PC-3 (cell line): ENCODE measurements at regions not wholly inside any gene's neighbourhood (a gene's known extent, or its start where the extent isn't known, plus 50 kb on each side); places are given as distances from the start of the nearest gene placed in this dataset.

Experiments used
- ATAC-seq: fragments of 200-7000 bp; cut with Tn5 transposase; 2 replicates; pipeline ENCODE4 v1.9.1; 2020; ENCODE audit warnings: mild to moderate bottlenecking, moderate library complexity
- BruUV-seq: library from RNA; stranded (reverse); fragments of 400-500 nt; replicated peaks from 2 replicates; lab custom pipeline; 2021; lab: Mats Ljungman, UMichigan
- CTCF ChIA-PET: fragments of 300-600 bp; sonication (Branson Sonifier 250); formaldehyde crosslinking; loops from one replicate; lab custom pipeline; 2022; ENCODE audit warnings: antibody characterized with exemption; lab: Charles Lee
- POLR2A ChIA-PET: fragments of 300-600 bp; sonication (Branson Sonifier 250); formaldehyde crosslinking; loops from one replicate; lab custom pipeline; 2022; ENCODE audit warnings: antibody characterized with exemption; ENCODE audit not compliant: unreplicated experiment; lab: Charles Lee
- DNase-seq: peaks from one replicate; pipeline ENCODE4 v3.0.0-alpha.2; 2015
- H2AFZ ChIP-seq: fragments of 300-600 bp; sonication (generic); 2 replicates; pipeline ENCODE4 v1.6.0; 2016; ENCODE audit warnings: antibody characterized with exemption, low read length
- H3F3A ChIP-seq: fragments of 300-600 bp; sonication (generic); one replicate; pipeline ENCODE4 v1.6.0; 2017; ENCODE audit warnings: antibody characterized with exemption, low read length, control low read depth, mild to moderate bottlenecking; ENCODE audit not compliant: unreplicated experiment
- H3K27ac ChIP-seq: fragments of 300-600 bp; sonication (generic); 2 replicates; pipeline ENCODE4 v1.5.1; 2016; ENCODE audit warnings: mild to moderate bottlenecking, low read length
- H3K27me3 ChIP-seq: fragments of 300-600 bp; sonication (generic); 2 replicates; pipeline ENCODE4 v1.6.1; 2016; ENCODE audit warnings: low read length, mixed read lengths
- H3K36me3 ChIP-seq: fragments of 300-600 bp; sonication (generic); 2 replicates; pipeline ENCODE4 v1.6.1; 2016; ENCODE audit warnings: low read depth, mixed run types, low read length, mixed read lengths
- H3K4me1 ChIP-seq: fragments of 300-600 bp; sonication (generic); 2 replicates; pipeline ENCODE4 v1.5.1; 2016; ENCODE audit warnings: low read length; ENCODE audit not compliant: insufficient read depth
- H3K4me2 ChIP-seq: fragments of 300-600 bp; sonication (generic); 2 replicates; pipeline ENCODE4 v1.6.0; 2016; ENCODE audit warnings: low read length
- H3K4me3 ChIP-seq: fragments of 300-600 bp; sonication (generic); 2 replicates; pipeline ENCODE4 v1.5.1; 2016; ENCODE audit warnings: mild to moderate bottlenecking, low read length, mixed read lengths
- H3K79me2 ChIP-seq: fragments of 300-600 bp; sonication (generic); 2 replicates; pipeline ENCODE4 v1.6.1; 2017; ENCODE audit warnings: low read length, mixed read lengths
- H3K9ac ChIP-seq: fragments of 300-600 bp; sonication (generic); 2 replicates; pipeline ENCODE4 v1.6.0; 2016; ENCODE audit warnings: mild to moderate bottlenecking, low read length
- H3K9me2 ChIP-seq: fragments of 300-600 bp; sonication (generic); replicated peaks from 2 replicates; pipeline ENCODE4 v1.6.1; 2016; ENCODE audit warnings: mixed run types, low read length, mixed read lengths
- H3K9me3 ChIP-seq: fragments of 300-600 bp; sonication (generic); 2 replicates; pipeline ENCODE4 v1.6.1; 2016; ENCODE audit warnings: low read length, mixed read lengths
- H4K20me1 ChIP-seq: fragments of 300-600 bp; sonication (generic); 2 replicates; pipeline ENCODE4 v1.6.1; 2016; ENCODE audit warnings: low read length, mixed read lengths
- EZH2 ChIP-seq: fragments of 300-600 bp; sonication (generic); IDR thresholded peaks from one replicate; pipeline ENCODE4 v1.6.1; 2017; ENCODE audit warnings: antibody characterized with exemption, mild to moderate bottlenecking, low read length; ENCODE audit not compliant: unreplicated experiment
- EZH2phosphoT487 ChIP-seq: fragments of 300-600 bp; sonication (generic); IDR thresholded peaks from 2 replicates; pipeline ENCODE4 v1.6.1; 2018; ENCODE audit warnings: mild to moderate bottlenecking, antibody characterized with exemption, low read length, borderline replicate concordance
- intact Hi-C: fragments of 100-400 bp; cut with micrococcal nuclease; formaldehyde crosslinking; loops from 2 replicates; pipeline ENCODE4 v1.9.0; 2023
- TF ChIP-seq, protein P1 (sequence below): fragments of 300-600 bp; sonication (generic); conservative IDR thresholded peaks from 2 replicates; pipeline ENCODE4 v1.5.1; 2017; ENCODE audit warnings: antibody characterized with exemption, low read depth, mild to moderate bottlenecking, low read length

DNA sequence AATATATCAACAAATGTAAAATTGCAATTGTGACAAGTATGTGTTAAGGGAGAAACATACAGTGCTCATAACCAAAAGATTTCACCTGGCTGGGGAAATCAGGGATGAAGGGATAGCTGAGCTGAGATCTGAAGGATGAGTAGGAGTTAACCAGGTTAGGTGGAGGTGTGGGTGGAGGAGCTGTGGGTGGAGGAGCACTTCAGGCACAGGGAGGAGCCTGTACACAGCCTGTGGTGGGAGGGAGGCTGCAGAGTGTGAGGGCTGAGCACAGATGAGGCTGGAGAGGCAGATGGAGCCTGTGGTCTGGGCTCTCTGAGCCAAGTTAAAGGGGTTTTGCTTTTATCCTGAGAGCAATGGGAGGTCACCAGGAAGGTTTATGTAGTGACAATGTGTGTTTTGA is 111.9 kb downstream of the XCL2 start:
- H4K20me1 ChIP-seq, result no peaks in the 10 kb centered on the region
- no peaks in the 10 kb centered on the region for H3F3A ChIP-seq
- no peak overlapping the region for H3K9ac ChIP-seq
- no peak overlapping the region for H2AFZ ChIP-seq
- no TSS peak for BruUV-seq
- ATAC-seq, result no peak
- H3K36me3 ChIP-seq, result no peaks in the 10 kb centered on the region
- CTCF ChIA-PET, result interaction anchor here (0.6 kb wide), 1 partner anchor 39 kb away, joined by 6 read pairs; no protein-coding TSS in a partner anchor
- POLR2A ChIA-PET, result no interaction called here
- H3K4me2 ChIP-seq, result no peak overlapping the region
- no peaks in the 10 kb centered on the region for H3K4me1 ChIP-seq
- H3K4me3 ChIP-seq, result no peak overlapping the region
- DNase-seq, result no peak
- no peak overlapping the region for H3K27ac ChIP-seq
- no peaks in the 10 kb centered on the region for H3K9me3 ChIP-seq
- no peaks in the 10 kb centered on the region for H3K9me2 ChIP-seq
- intact Hi-C loops, result no loop called here
- no peak for TF ChIP-seq EZH2
- TF ChIP-seq, protein P1, sequence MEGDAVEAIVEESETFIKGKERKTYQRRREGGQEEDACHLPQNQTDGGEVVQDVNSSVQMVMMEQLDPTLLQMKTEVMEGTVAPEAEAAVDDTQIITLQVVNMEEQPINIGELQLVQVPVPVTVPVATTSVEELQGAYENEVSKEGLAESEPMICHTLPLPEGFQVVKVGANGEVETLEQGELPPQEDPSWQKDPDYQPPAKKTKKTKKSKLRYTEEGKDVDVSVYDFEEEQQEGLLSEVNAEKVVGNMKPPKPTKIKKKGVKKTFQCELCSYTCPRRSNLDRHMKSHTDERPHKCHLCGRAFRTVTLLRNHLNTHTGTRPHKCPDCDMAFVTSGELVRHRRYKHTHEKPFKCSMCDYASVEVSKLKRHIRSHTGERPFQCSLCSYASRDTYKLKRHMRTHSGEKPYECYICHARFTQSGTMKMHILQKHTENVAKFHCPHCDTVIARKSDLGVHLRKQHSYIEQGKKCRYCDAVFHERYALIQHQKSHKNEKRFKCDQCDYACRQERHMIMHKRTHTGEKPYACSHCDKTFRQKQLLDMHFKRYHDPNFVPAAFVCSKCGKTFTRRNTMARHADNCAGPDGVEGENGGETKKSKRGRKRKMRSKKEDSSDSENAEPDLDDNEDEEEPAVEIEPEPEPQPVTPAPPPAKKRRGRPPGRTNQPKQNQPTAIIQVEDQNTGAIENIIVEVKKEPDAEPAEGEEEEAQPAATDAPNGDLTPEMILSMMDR, result no peak
- no peak for TF ChIP-seq EZH2phosphoT487
- no peaks in the 10 kb centered on the region for H3K79me2 ChIP-seq
- no peaks in the 10 kb centered on the region for H3K27me3 ChIP-seq

DNA sequence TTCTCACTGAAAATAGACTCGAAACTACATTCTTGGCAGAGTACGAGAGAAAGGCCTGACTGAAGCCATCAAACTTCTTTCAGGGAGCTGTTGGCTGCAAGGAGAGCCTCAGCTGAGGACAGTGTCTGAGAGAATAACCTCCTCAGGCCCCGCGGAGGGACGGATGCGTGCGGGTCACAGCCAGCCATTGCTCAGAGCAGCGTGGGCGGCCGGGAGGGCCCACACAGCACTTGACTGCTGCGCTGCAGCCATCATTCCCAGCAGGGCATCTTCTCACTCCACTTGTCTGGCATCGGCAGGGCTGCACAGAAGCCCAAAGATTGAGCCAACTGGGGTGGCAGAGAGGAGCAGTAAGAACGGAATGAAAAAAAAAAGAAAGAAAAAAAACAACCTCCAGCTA is 113.5 kb downstream of the XCL2 start:
- no peaks in the 10 kb centered on the region for H3K27me3 ChIP-seq
- H3K4me2 ChIP-seq, result no peak overlapping the region
- intact Hi-C loops, result no loop called here
- H3K4me1 ChIP-seq, result no peaks in the 10 kb centered on the region
- H3K27ac ChIP-seq, result no peak overlapping the region
- TF ChIP-seq EZH2phosphoT487 (no peak), EZH2 (no peak)
- TF ChIP-seq, protein P1, result no peak
- POLR2A ChIA-PET, result no interaction called here
- H4K20me1 ChIP-seq, result no peaks in the 10 kb centered on the region
- no peaks in the 10 kb centered on the region for H3K9me2 ChIP-seq
- CTCF ChIA-PET, result no interaction called here
- H3K79me2 ChIP-seq, result no peaks in the 10 kb centered on the region
- DNase-seq (no peak), ATAC-seq (no peak)
- no peak overlapping the region for H3K9ac ChIP-seq
- no peaks in the 10 kb centered on the region for H3K9me3 ChIP-seq
- H2AFZ ChIP-seq, result no peak overlapping the region
- no peak overlapping the region for H3K4me3 ChIP-seq
- BruUV-seq, result no TSS peak
- no peaks in the 10 kb centered on the region for H3F3A ChIP-seq
- H3K36me3 ChIP-seq, result no peaks in the 10 kb centered on the region

DNA sequence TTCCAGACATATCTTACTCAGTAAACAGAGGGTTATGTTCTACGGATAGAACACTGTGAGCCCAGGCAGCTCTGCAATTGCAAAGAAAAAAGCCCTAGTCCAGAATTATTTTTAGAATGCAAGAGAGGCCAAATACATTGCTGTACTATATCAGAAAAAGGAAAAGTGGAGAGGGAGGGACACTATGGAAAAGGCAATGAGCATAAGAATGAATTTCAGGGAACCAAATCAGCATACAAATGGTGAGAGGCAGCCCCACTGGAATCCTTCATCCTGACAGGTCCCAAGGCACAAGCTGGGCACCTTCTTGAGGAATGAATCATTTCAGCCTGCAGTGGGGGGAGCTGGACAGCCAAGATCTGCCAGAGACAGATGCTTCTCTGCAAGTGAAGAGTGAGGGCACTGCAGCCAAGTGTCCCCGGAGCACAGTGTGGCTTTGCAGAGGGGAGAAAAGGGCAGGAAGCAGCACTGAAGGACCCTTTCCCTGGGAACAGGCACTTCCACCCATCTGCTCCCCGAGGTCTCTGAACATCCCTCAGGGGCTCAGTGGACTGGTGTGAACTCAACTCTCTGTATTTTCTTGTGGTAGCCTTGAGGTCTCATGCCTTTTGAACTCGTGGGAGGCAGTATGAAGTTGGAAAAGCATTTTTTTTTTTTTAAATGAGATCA is 115.6 kb downstream of the XCL2 start:
- Histone ChIP-seq H2AFZ (no peak overlapping the region), H3K9me2 (no peaks in the 10 kb centered on the region), H3K27ac (no peak overlapping the region), H3K9me3 (no peaks in the 10 kb centered on the region), H3K36me3 (no peaks in the 10 kb centered on the region), H4K20me1 (no peaks in the 10 kb centered on the region), H3K4me3 (no peak overlapping the region), H3K79me2 (no peaks in the 10 kb centered on the region), H3K27me3 (no peaks in the 10 kb centered on the region), H3K4me2 (no peak overlapping the region), H3K9ac (no peak overlapping the region), H3K4me1 (no peaks in the 10 kb centered on the region), H3F3A (no peaks in the 10 kb centered on the region)
- intact Hi-C loops, result no loop called here
- ChIA-PET POLR2A (no interaction called here), CTCF (no interaction called here)
- BruUV-seq, result no TSS peak
- no peak for TF ChIP-seq EZH2
- TF ChIP-seq, protein P1, result no peak
- TF ChIP-seq EZH2phosphoT487, result no peak
- DNase-seq (no peak), ATAC-seq (no peak)
